Neuronal stem cell (in vitro differentiated cells): ENCODE measurements at regions not wholly inside any gene's neighbourhood (a gene's known extent, or its start where the extent isn't known, plus 50 kb on each side); places are given as distances from the start of the nearest gene placed in this dataset.

Source experiments
- DNase-seq: peaks from one replicate; pipeline ENCODE4 v3.0.0-alpha.2; 2013; ENCODE audit warnings: low spot score
- H2AFZ ChIP-seq: one replicate; pipeline ENCODE4 v1.6.1; 2013; ENCODE audit warnings: mild to moderate bottlenecking, low read length, inconsistent platforms
- H2AK5ac ChIP-seq: 2 replicates; pipeline ENCODE4 v1.6.1; 2013; ENCODE audit warnings: low read depth, mild to moderate bottlenecking, inconsistent platforms, low read length, moderate library complexity, mixed read lengths
- H2BK120ac ChIP-seq: 2 replicates; pipeline ENCODE4 v1.6.1; 2013; ENCODE audit warnings: low read depth, mild to moderate bottlenecking, inconsistent platforms, low read length, moderate library complexity, mixed read lengths
- H2BK12ac ChIP-seq: one replicate; pipeline ENCODE4 v1.6.1; 2013; ENCODE audit warnings: low read length, inconsistent platforms
- H2BK15ac ChIP-seq: 2 replicates; pipeline ENCODE4 v1.6.1; 2013; ENCODE audit warnings: mild to moderate bottlenecking, low read length, inconsistent platforms, mixed read lengths
- H2BK5ac ChIP-seq: one replicate; pipeline ENCODE4 v1.6.1; 2013; ENCODE audit warnings: inconsistent platforms, mild to moderate bottlenecking, low read length, moderate library complexity
- H3K14ac ChIP-seq: one replicate; pipeline ENCODE4 v1.6.1; 2013; ENCODE audit warnings: low read length, inconsistent platforms
- H3K18ac ChIP-seq: 2 replicates; pipeline ENCODE4 v1.6.1; 2013; ENCODE audit warnings: low read length, inconsistent platforms
- H3K23ac ChIP-seq: 2 replicates; pipeline ENCODE4 v1.6.1; 2013; ENCODE audit warnings: low read depth, mild to moderate bottlenecking, mixed read lengths, low read length, inconsistent platforms; ENCODE audit not compliant: poor library complexity
- H3K27ac ChIP-seq: replicated peaks from 3 replicates; pipeline ENCODE4 v1.5.1; 2013; ENCODE audit warnings: low read length, inconsistent platforms
- H3K27me3 ChIP-seq, 3 experiments: 2 replicates each; pipeline ENCODE4 v1.6.1; 2013; ENCODE audit warnings: low read length in 3 of 3, mild to moderate bottlenecking in 2 of 3, inconsistent platforms in 1 of 3, low read depth in 1 of 3, mixed read lengths in 1 of 3, moderate library complexity in 1 of 3; ENCODE audit not compliant: control insufficient read depth in 3 of 3, insufficient read depth in 3 of 3
- H3K36me3 ChIP-seq, 2 donors: replicated peaks in 1 of 2; 2 replicates each; pipeline ENCODE4 v1.6.1; 2013; ENCODE audit warnings: low read length in 2 of 2; ENCODE audit not compliant: control insufficient read depth in 2 of 2, insufficient read depth in 2 of 2
- H3K4ac ChIP-seq: 2 replicates; pipeline ENCODE4 v1.6.1; 2013; ENCODE audit warnings: inconsistent platforms, mild to moderate bottlenecking, low read length, moderate library complexity
- H3K4me1 ChIP-seq, 2 donors: 1 replicate in 1 of 2; 2 replicates in 1 of 2; pipeline ENCODE4 v1.6.1; 2013; ENCODE audit warnings: low read length in 2 of 2, low read depth in 1 of 2; ENCODE audit not compliant: control insufficient read depth in 2 of 2, insufficient read depth in 1 of 2
- H3K4me2 ChIP-seq: one replicate; pipeline ENCODE4 v1.6.1; 2013; ENCODE audit warnings: mild to moderate bottlenecking, low read length, inconsistent platforms; ENCODE audit not compliant: insufficient read depth, poor library complexity, severe bottlenecking
- H3K4me3 ChIP-seq, 2 donors: 2 replicates each; pipeline ENCODE4 v1.5.1; 2013; ENCODE audit warnings: low read length in 2 of 2, mild to moderate bottlenecking in 2 of 2, inconsistent platforms in 1 of 2, moderate library complexity in 1 of 2
- H3K79me1 ChIP-seq: one replicate; pipeline ENCODE4 v1.6.1; 2013; ENCODE audit warnings: low read depth, mild to moderate bottlenecking, inconsistent platforms, low read length, moderate library complexity
- H3K9ac ChIP-seq: one replicate; pipeline ENCODE4 v1.6.1; 2013; ENCODE audit warnings: mild to moderate bottlenecking, low read depth, low read length, inconsistent platforms; ENCODE audit not compliant: poor library complexity
- H3K9me3 ChIP-seq, 2 donors: replicated peaks in 1 of 2; 2 replicates each; pipeline versions ENCODE3 to v1.6.1; 2013; ENCODE audit warnings: low read length in 2 of 2, mild to moderate bottlenecking in 2 of 2, inconsistent platforms in 1 of 2, low read depth in 1 of 2, mixed read lengths in 1 of 2, moderate library complexity in 1 of 2; ENCODE audit not compliant: control insufficient read depth in 2 of 2, insufficient read depth in 1 of 2
- H4K8ac ChIP-seq: one replicate; pipeline ENCODE4 v1.6.1; 2013; ENCODE audit warnings: low read depth, mild to moderate bottlenecking, inconsistent platforms, low read length, moderate library complexity
- H4K91ac ChIP-seq: one replicate; pipeline ENCODE4 v1.6.1; 2013; ENCODE audit warnings: low read length, low read depth, mild to moderate bottlenecking, inconsistent platforms; ENCODE audit not compliant: poor library complexity
- WGBS, 2 donors: extraction: QIAGEN DNeasy Blood & Tissue Kit; methylation state at CpG; one replicate each; pipeline ENCODE4 v1.1.7; 2013; ENCODE audit warnings: missing lambda C conversion rate in 2 of 2, mixed read lengths in 1 of 2; ENCODE audit not compliant: insufficient read length in 2 of 2, insufficient replicate concordance in 1 of 2; ENCODE audit errors: extremely low coverage in 2 of 2; 5-methylcytosine and 5-hydroxymethylcytosine counted together

GRCh38 chr3:34264337-34265041, 466.1 kb downstream of the PDCD6IP start:
- DNase-seq: no peak
- H2BK120ac ChIP-seq: no peak overlapping the region
- H4K91ac ChIP-seq: no peak overlapping the region
- H3K14ac ChIP-seq: no peak overlapping the region
- H2BK15ac ChIP-seq: no peak overlapping the region
- no peak overlapping the region for H3K18ac ChIP-seq
- no peaks in the 10 kb centered on the region for H3K79me1 ChIP-seq
- WGBS, 2 donors: no CpG with 5 or more reads among the region's 5 CpGs
- H3K36me3 ChIP-seq: no peaks in the 10 kb centered on the region
- no peak overlapping the region for H2BK12ac ChIP-seq
- peaks cover 4 to 12% of the 10 kb centered on the region in 2 donors for H3K4me1 ChIP-seq
- no peak overlapping the region for H3K23ac ChIP-seq
- no peak overlapping the region for H2AFZ ChIP-seq
- H3K27me3 ChIP-seq: no peaks in the 10 kb centered on the region
- no peak overlapping the region for H3K4ac ChIP-seq
- no peak overlapping the region for H3K4me2 ChIP-seq
- no peak overlapping the region for H4K8ac ChIP-seq
- no peak overlapping the region for H2BK5ac ChIP-seq
- no peak overlapping the region for H2AK5ac ChIP-seq
- no peaks in the 10 kb centered on the region for H3K9me3 ChIP-seq
- H3K4me3 ChIP-seq: no peak overlapping the region
- H3K27ac ChIP-seq: no peak overlapping the region
- H3K9ac ChIP-seq: no peak overlapping the region

GRCh38 chr3:34267088-34267487, 468.7 kb downstream of the PDCD6IP start:
- Histone ChIP-seq H3K4me3 (no peak overlapping the region), H3K4me2 (no peak overlapping the region), H4K8ac (no peak overlapping the region), H3K9ac (no peak overlapping the region), H3K27ac (no peak overlapping the region), H4K91ac (no peak overlapping the region), H3K14ac (no peak overlapping the region), H3K36me3 (no peaks in the 10 kb centered on the region), H3K79me1 (no peaks in the 10 kb centered on the region), H3K27me3 (no peaks in the 10 kb centered on the region), H2BK12ac (no peak overlapping the region), H2BK120ac (no peak overlapping the region), H3K4me1 (no peaks in the 10 kb centered on the region), H3K18ac (no peak overlapping the region), H2BK15ac (no peak overlapping the region), H2AFZ (no peak overlapping the region), H3K9me3 (peaks cover 0 to 2% of the 10 kb centered on the region in 2 donors), H3K23ac (no peak overlapping the region), H3K4ac (no peak overlapping the region), H2BK5ac (no peak overlapping the region), H2AK5ac (no peak overlapping the region)
- DNase-seq: no peak

GRCh38 chr3:34268032-34268709, 469.7 kb downstream of the PDCD6IP start:
- Histone ChIP-seq H3K18ac (no peak overlapping the region), H2AK5ac (no peak overlapping the region), H3K23ac (no peak overlapping the region), H2AFZ (peak overlapping the region; percentile 25), H3K79me1 (no peaks in the 10 kb centered on the region), H3K27ac (no peak overlapping the region), H3K4me3 (no peak overlapping the region), H4K91ac (no peak overlapping the region), H2BK120ac (no peak overlapping the region), H3K4me2 (no peak overlapping the region), H4K8ac (no peak overlapping the region), H3K4ac (no peak overlapping the region), H2BK12ac (no peak overlapping the region), H2BK5ac (no peak overlapping the region), H3K14ac (no peak overlapping the region), H3K4me1 (no peaks in the 10 kb centered on the region), H3K36me3 (no peaks in the 10 kb centered on the region), H3K27me3 (no peaks in the 10 kb centered on the region), H2BK15ac (no peak overlapping the region), H3K9ac (no peak overlapping the region), H3K9me3 (peaks cover 0 to 2% of the 10 kb centered on the region in 2 donors)
- DNase-seq: no peak
- no CpG with 5 or more reads among the region's 4 CpGs for WGBS, 2 donors

- Histone ChIP-seq H3K36me3 (no peaks in the 10 kb centered on the region), H3K18ac (no peak overlapping the region), H2BK12ac (no peak overlapping the region), H3K79me1 (no peaks in the 10 kb centered on the region), H3K27ac (no peak overlapping the region), H3K14ac (no peak overlapping the region), H2AK5ac (no peak overlapping the region), H2BK15ac (no peak overlapping the region), H3K4me1 (no peaks in the 10 kb centered on the region), H3K4me3 (no peak overlapping the region), H3K9ac (no peak overlapping the region), H2BK120ac (no peak overlapping the region), H3K4me2 (no peak overlapping the region), H2AFZ (no peak overlapping the region), H3K9me3 (peaks cover 0 to 2% of the 10 kb centered on the region in 2 donors), H3K23ac (no peak overlapping the region), H3K4ac (no peak overlapping the region), H3K27me3 (no peaks in the 10 kb centered on the region), H4K8ac (no peak overlapping the region), H4K91ac (no peak overlapping the region), H2BK5ac (no peak overlapping the region)
- no peak for DNase-seq
- WGBS, 2 donors: no CpG with 5 or more reads among the region's 2 CpGs
Measured at GRCh38 chr3:34275811-34276210, 477.4 kb downstream of the PDCD6IP start.
